ENCODE measurements at regions not wholly inside any gene's neighbourhood (a gene's known extent, or its start where the extent isn't known, plus 50 kb on each side); places are given as distances from the start of the nearest gene placed in this dataset.

GRCh38 chr12:66910366-66910974, 231.6 kb upstream of the GRIP1 start (continued):
- TF ChIP-seq, protein P1, sequence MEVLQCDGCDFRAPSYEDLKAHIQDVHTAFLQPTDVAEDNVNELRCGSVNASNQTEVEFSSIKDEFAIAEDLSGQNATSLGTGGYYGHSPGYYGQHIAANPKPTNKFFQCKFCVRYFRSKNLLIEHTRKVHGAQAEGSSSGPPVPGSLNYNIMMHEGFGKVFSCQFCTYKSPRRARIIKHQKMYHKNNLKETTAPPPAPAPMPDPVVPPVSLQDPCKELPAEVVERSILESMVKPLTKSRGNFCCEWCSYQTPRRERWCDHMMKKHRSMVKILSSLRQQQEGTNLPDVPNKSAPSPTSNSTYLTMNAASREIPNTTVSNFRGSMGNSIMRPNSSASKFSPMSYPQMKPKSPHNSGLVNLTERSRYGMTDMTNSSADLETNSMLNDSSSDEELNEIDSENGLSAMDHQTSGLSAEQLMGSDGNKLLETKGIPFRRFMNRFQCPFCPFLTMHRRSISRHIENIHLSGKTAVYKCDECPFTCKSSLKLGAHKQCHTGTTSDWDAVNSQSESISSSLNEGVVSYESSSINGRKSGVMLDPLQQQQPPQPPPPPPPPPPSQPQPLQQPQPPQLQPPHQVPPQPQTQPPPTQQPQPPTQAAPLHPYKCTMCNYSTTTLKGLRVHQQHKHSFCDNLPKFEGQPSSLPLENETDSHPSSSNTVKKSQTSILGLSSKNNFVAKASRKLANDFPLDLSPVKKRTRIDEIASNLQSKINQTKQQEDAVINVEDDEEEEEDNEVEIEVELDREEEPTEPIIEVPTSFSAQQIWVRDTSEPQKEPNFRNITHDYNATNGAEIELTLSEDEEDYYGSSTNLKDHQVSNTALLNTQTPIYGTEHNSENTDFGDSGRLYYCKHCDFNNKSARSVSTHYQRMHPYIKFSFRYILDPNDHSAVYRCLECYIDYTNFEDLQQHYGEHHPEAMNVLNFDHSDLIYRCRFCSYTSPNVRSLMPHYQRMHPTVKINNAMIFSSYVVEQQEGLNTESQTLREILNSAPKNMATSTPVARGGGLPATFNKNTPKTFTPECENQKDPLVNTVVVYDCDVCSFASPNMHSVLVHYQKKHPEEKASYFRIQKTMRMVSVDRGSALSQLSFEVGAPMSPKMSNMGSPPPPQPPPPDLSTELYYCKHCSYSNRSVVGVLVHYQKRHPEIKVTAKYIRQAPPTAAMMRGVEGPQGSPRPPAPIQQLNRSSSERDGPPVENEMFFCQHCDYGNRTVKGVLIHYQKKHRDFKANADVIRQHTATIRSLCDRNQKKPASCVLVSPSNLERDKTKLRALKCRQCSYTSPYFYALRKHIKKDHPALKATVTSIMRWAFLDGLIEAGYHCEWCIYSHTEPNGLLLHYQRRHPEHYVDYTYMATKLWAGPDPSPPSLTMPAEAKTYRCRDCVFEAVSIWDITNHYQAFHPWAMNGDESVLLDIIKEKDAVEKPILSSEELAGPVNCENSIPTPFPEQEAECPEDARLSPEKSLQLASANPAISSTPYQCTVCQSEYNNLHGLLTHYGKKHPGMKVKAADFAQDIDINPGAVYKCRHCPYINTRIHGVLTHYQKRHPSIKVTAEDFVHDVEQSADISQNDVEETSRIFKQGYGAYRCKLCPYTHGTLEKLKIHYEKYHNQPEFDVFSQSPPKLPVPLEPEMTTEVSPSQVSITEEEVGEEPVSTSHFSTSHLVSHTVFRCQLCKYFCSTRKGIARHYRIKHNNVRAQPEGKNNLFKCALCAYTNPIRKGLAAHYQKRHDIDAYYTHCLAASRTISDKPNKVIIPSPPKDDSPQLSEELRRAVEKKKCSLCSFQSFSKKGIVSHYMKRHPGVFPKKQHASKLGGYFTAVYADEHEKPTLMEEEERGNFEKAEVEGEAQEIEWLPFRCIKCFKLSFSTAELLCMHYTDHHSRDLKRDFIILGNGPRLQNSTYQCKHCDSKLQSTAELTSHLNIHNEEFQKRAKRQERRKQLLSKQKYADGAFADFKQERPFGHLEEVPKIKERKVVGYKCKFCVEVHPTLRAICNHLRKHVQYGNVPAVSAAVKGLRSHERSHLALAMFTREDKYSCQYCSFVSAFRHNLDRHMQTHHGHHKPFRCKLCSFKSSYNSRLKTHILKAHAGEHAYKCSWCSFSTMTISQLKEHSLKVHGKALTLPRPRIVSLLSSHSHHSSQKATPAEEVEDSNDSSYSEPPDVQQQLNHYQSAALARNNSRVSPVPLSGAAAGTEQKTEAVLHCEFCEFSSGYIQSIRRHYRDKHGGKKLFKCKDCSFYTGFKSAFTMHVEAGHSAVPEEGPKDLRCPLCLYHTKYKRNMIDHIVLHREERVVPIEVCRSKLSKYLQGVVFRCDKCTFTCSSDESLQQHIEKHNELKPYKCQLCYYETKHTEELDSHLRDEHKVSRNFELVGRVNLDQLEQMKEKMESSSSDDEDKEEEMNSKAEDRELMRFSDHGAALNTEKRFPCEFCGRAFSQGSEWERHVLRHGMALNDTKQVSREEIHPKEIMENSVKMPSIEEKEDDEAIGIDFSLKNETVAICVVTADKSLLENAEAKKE (CRISPR knock-in tag; IDR thresholded peaks at IDR 0.05): no peak
- TF ChIP-seq NANOG (IDR thresholded peaks at IDR 0.05; ENCODE audit: borderline replicate concordance): no peak
- no peak for TF ChIP-seq REST (IDR thresholded peaks at IDR 0.05; ENCODE audit: unreplicated experiment)
- no peak for TF ChIP-seq EZH2 (IDR thresholded peaks at IDR 0.05; ENCODE audit: low read depth, unreplicated experiment)
- no peak for TF ChIP-seq EZH2phosphoT487 (IDR thresholded peaks at IDR 0.05; ENCODE audit: unreplicated experiment)
